ENCODE measurements at regions not wholly inside any gene's neighbourhood (a gene's known extent, or its start where the extent isn't known, plus 50 kb on each side); places are given as distances from the start of the nearest gene placed in this dataset.
"Not testable (repeated sequence)": the region's sequence is repeated elsewhere in the genome, so short reads cannot be mapped to it uniquely, and the experiment has no call there.

DNA sequence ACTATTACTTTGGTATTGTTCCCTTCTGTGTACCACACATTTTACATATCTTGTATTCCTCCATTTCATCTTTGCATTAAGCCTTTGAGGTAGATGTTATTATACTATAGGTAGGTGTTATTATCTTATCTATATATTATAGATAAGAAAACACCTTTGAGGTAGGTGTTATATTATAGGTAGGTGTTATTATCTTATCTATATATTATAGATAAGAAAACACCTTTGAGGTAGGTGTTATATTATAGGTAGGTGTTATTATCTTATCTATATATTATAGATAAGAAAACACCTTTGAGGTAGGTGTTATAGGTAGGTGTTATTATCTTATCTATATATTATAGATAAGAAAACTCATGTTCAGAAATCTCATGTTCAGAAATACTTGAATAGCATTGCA is 187.0 kb upstream of the USP15 start:
- TF ChIP-seq, protein P1, sequence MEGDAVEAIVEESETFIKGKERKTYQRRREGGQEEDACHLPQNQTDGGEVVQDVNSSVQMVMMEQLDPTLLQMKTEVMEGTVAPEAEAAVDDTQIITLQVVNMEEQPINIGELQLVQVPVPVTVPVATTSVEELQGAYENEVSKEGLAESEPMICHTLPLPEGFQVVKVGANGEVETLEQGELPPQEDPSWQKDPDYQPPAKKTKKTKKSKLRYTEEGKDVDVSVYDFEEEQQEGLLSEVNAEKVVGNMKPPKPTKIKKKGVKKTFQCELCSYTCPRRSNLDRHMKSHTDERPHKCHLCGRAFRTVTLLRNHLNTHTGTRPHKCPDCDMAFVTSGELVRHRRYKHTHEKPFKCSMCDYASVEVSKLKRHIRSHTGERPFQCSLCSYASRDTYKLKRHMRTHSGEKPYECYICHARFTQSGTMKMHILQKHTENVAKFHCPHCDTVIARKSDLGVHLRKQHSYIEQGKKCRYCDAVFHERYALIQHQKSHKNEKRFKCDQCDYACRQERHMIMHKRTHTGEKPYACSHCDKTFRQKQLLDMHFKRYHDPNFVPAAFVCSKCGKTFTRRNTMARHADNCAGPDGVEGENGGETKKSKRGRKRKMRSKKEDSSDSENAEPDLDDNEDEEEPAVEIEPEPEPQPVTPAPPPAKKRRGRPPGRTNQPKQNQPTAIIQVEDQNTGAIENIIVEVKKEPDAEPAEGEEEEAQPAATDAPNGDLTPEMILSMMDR (IDR thresholded peaks at IDR 0.05): not testable (repeated sequence)
- TF ChIP-seq POLR2A (IDR thresholded peaks at IDR 0.05): not testable (repeated sequence)

Data from right lobe of liver (tissue), 4 donors.